ENCODE measurements at regions not wholly inside any gene's neighbourhood (a gene's known extent, or its start where the extent isn't known, plus 50 kb on each side); places are given as distances from the start of the nearest gene placed in this dataset.

- no peak for TF ChIP-seq ELF4 (CRISPR knock-in tag; IDR thresholded peaks at IDR 0.05; ENCODE audit: low read depth)
- no peak for TF ChIP-seq FOXP1 (CRISPR knock-in tag; IDR thresholded peaks at IDR 0.05; ENCODE audit: borderline replicate concordance)
- no peak for TF ChIP-seq FOXP4 (CRISPR knock-in tag; IDR thresholded peaks at IDR 0.05)
Measured at GRCh38 chr7:79506481-79506880, 53.0 kb upstream of the MAGI2 start.
